Keratinocyte (primary cell): ENCODE measurements at regions not wholly inside any gene's neighbourhood (a gene's known extent, or its start where the extent isn't known, plus 50 kb on each side); places are given as distances from the start of the nearest gene placed in this dataset.

ENCODE experiments used
- DNase-seq: peaks from one replicate; pipeline ENCODE4 v3.0.0-alpha.2; 2011; ENCODE audit warnings: low read depth, missing footprints, low spot score
- FAIRE-seq: peaks from 2 replicates; lab custom pipeline; 2011; peaks lifted over from hg19 to GRCh38; lab: Jason Lieb, UNC
- H2AFZ ChIP-seq: 2 replicates; pipeline ENCODE4 v1.6.0; 2012; ENCODE audit warnings: low read length, control low read depth, inconsistent platforms; ENCODE audit not compliant: control insufficient read depth
- H3K27ac ChIP-seq: 2 replicates; pipeline ENCODE4 v1.5.1; 2011; ENCODE audit warnings: low read length; ENCODE audit not compliant: control insufficient read depth, insufficient read depth
- H3K27me3 ChIP-seq: 3 replicates; pipeline ENCODE4 v1.6.0; 2011; ENCODE audit warnings: low read length; ENCODE audit not compliant: control insufficient read depth, insufficient read depth; ENCODE audit errors: extremely low read depth
- H3K36me3 ChIP-seq, 2 experiments: 2 replicates in 1 of 2; 3 replicates in 1 of 2; pipeline ENCODE4 v1.5.1; 2011; ENCODE audit warnings: low read length in 2 of 2, mild to moderate bottlenecking in 1 of 2; ENCODE audit not compliant: control insufficient read depth in 2 of 2, insufficient read depth in 2 of 2; ENCODE audit errors: extremely low read depth in 1 of 2
- H3K4me1 ChIP-seq: 3 replicates; pipeline ENCODE4 v1.5.1; 2011; ENCODE audit warnings: low read length; ENCODE audit not compliant: control insufficient read depth, insufficient read depth; ENCODE audit errors: extremely low read depth
- H3K4me2 ChIP-seq: 3 replicates; pipeline ENCODE4 v1.6.0; 2011; ENCODE audit warnings: low read depth, low read length; ENCODE audit not compliant: control insufficient read depth, insufficient read depth; ENCODE audit errors: extremely low read depth
- H3K4me3 ChIP-seq, 3 experiments: fragments of 200-600 bp in 1 of 3; sonication (generic) in 1 of 3; 2 replicates in 2 of 3; 3 replicates in 1 of 3; pipeline ENCODE4 v1.5.1; 2011 to 2016; ENCODE audit warnings: low read length in 3 of 3, mild to moderate bottlenecking in 3 of 3, control low read depth in 2 of 3, inconsistent platforms in 1 of 3, low read depth in 1 of 3, mixed read lengths in 1 of 3, mixed run types in 1 of 3, moderate library complexity in 1 of 3; ENCODE audit not compliant: control insufficient read depth in 2 of 3, insufficient read depth in 2 of 3; ENCODE audit errors: extremely low read depth in 1 of 3
- H3K79me2 ChIP-seq: 2 replicates; pipeline ENCODE4 v1.6.0; 2012; ENCODE audit warnings: low read length; ENCODE audit not compliant: control insufficient read depth, insufficient read depth
- H3K9ac ChIP-seq: 3 replicates; pipeline ENCODE4 v1.6.0; 2011; ENCODE audit warnings: low read length; ENCODE audit not compliant: control insufficient read depth, insufficient read depth; ENCODE audit errors: extremely low read depth
- H3K9me1 ChIP-seq: 3 replicates; pipeline ENCODE4 v1.6.0; 2011; ENCODE audit warnings: low read length; ENCODE audit not compliant: control insufficient read depth, insufficient read depth; ENCODE audit errors: extremely low read depth
- H3K9me3 ChIP-seq: 2 replicates; pipeline ENCODE4 v1.5.1; 2012; ENCODE audit warnings: low read depth, low read length; ENCODE audit not compliant: control insufficient read depth
- H4K20me1 ChIP-seq: 3 replicates; pipeline ENCODE4 v1.6.0; 2011; ENCODE audit warnings: low read length; ENCODE audit not compliant: control insufficient read depth, insufficient read depth; ENCODE audit errors: extremely low read depth
- EZH2 ChIP-seq: IDR thresholded peaks from one replicate; pipeline ENCODE4 v1.6.1; 2012; ENCODE audit warnings: inconsistent platforms, mild to moderate bottlenecking, low read length, moderate library complexity
- dilution Hi-C: fragments of 300-500 bp; cut with MboI; formaldehyde crosslinking; loops from one replicate; pipeline ENCODE4 v1.7.0; 2020; ENCODE audit warnings: low sequenced_read_pairs; ENCODE audit not compliant: extremely low pct_ligation_motif_present
- TF ChIP-seq, protein P1 (sequence below), 3 experiments: IDR thresholded peaks in 1 of 3; conservative IDR thresholded peaks in 1 of 3; optimal IDR thresholded peaks in 1 of 3; 2 replicates in 2 of 3; 3 replicates in 1 of 3; pipeline versions ENCODE3 to v1.5.1; 2011; ENCODE audit warnings: low read length in 3 of 3, mild to moderate bottlenecking in 3 of 3, moderate library complexity in 2 of 3, control low read depth in 1 of 3, inconsistent platforms in 1 of 3; ENCODE audit not compliant: insufficient read depth in 2 of 3; ENCODE audit errors: extremely low read depth in 1 of 3

DNA sequence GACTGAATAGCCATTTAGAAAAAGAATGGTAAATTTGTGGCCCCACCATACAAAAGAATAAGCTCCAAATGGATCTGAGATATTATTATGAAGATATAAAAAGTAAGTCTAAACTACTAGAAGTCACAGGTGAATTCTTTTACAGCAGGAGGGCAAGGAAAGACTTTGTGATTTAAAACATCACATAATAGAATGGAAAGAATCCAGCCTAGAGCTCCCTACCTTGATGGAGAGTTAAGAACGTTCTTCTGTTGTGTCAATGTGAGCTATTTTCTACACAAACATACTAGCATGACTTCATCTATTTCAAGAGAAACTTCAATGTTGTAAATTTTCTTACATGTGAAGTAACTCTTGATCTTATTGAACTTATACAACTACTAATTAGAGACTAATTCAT, 100.0 kb upstream of the NRSN1 start:
- Histone ChIP-seq H3K36me3 (no peaks in the 10 kb centered on the region), H4K20me1 (no peaks in the 10 kb centered on the region), H2AFZ (no peak overlapping the region), H3K4me3 (no peak overlapping the region), H3K27ac (no peak overlapping the region), H3K79me2 (no peaks in the 10 kb centered on the region), H3K9me1 (no peaks in the 10 kb centered on the region), H3K9ac (no peak overlapping the region), H3K9me3 (no peaks in the 10 kb centered on the region), H3K4me2 (no peak overlapping the region), H3K27me3 (no peaks in the 10 kb centered on the region), H3K4me1 (no peaks in the 10 kb centered on the region)
- TF ChIP-seq, protein P1, sequence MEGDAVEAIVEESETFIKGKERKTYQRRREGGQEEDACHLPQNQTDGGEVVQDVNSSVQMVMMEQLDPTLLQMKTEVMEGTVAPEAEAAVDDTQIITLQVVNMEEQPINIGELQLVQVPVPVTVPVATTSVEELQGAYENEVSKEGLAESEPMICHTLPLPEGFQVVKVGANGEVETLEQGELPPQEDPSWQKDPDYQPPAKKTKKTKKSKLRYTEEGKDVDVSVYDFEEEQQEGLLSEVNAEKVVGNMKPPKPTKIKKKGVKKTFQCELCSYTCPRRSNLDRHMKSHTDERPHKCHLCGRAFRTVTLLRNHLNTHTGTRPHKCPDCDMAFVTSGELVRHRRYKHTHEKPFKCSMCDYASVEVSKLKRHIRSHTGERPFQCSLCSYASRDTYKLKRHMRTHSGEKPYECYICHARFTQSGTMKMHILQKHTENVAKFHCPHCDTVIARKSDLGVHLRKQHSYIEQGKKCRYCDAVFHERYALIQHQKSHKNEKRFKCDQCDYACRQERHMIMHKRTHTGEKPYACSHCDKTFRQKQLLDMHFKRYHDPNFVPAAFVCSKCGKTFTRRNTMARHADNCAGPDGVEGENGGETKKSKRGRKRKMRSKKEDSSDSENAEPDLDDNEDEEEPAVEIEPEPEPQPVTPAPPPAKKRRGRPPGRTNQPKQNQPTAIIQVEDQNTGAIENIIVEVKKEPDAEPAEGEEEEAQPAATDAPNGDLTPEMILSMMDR (optimal IDR thresholded peaks at IDR 0.05 in 1 of 3, IDR thresholded peaks at IDR 0.05 in 1 of 3, conservative IDR thresholded peaks at IDR 0.05 in 1 of 3; ENCODE audit: extremely low read depth in 1 of 3, insufficient read depth in 2 of 3, low read length in 3 of 3) = no peak
- no peak for TF ChIP-seq EZH2
- DNase-seq (no peak), FAIRE-seq (no peak)
- dilution Hi-C loops = no loop called here

DNA sequence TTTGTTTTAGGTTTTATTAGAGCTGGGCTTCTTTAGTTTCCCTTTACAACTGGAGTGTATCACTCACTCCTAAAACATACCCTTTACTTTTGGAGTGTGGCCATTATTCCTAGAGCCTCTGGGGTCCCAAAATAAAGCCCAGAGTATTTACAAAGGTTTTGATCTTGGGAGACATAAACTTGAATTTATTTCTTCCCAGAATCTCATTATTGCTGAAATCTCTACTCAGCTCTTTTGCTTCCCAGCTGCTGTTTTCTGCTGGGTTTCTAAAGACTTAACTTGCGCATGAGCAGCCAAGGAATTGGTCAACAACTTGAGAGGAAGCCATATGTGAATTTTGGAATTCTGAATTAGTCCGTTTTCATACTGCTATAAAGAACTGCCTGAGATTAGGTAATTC, 94.5 kb upstream of the NRSN1 start:
- Histone ChIP-seq H3K4me3 (no peak overlapping the region), H3K9ac (no peak overlapping the region), H3K9me3 (no peaks in the 10 kb centered on the region), H4K20me1 (no peaks in the 10 kb centered on the region), H3K9me1 (no peaks in the 10 kb centered on the region), H3K4me1 (no peaks in the 10 kb centered on the region), H3K4me2 (no peak overlapping the region), H3K79me2 (no peaks in the 10 kb centered on the region), H3K27me3 (no peaks in the 10 kb centered on the region), H3K36me3 (no peaks in the 10 kb centered on the region), H3K27ac (no peak overlapping the region), H2AFZ (no peak overlapping the region)
- TF ChIP-seq, protein P1 (optimal IDR thresholded peaks at IDR 0.05 in 1 of 3, IDR thresholded peaks at IDR 0.05 in 1 of 3, conservative IDR thresholded peaks at IDR 0.05 in 1 of 3; ENCODE audit: extremely low read depth in 1 of 3, insufficient read depth in 2 of 3, low read length in 3 of 3) = no peak
- TF ChIP-seq EZH2 = no peak
- dilution Hi-C loops = no loop called here
- FAIRE-seq (no peak), DNase-seq (no peak)
